Erythroblast (primary cell): ENCODE measurements at regions not wholly inside any gene's neighbourhood (a gene's known extent, or its start where the extent isn't known, plus 50 kb on each side); places are given as distances from the start of the nearest gene placed in this dataset.

Experiments
- GATA1 ChIP-seq: IDR thresholded peaks from 2 replicates; pipeline ENCODE4 v1.6.1; 2011; ENCODE audit warnings: low read depth, mild to moderate bottlenecking, control low read depth, low read length, moderate library complexity
- POLR2A ChIP-seq: IDR thresholded peaks from 2 replicates; pipeline ENCODE4 v1.6.1; 2011; ENCODE audit warnings: mild to moderate bottlenecking, low read length

- TF ChIP-seq GATA1 (no peak), POLR2A (no peak)
Measured at GRCh38 chr4:14269824-14270223, 642.3 kb upstream of the BOD1L1 start.
